ENCODE measurements at regions not wholly inside any gene's neighbourhood (a gene's known extent, or its start where the extent isn't known, plus 50 kb on each side); places are given as distances from the start of the nearest gene placed in this dataset.

DNA sequence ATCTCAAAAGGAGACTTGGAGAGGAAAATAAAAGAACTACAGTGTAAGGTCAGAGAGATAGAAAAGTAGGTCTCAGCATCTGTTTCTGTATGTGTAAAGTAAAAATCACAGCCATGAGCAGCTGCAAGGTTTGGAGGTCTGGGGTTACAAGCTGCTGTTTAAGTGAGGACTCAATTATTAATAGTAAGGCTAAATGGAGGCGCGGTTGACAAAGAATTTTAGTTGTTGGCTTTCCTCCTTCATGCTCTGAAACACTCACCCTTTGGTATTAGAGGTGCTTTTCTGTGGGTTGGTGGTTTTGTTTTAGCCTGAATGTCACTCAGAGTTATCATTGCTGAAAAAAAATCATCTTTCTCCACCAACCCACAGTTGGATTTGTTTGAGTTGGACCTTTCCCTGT, 59.8 kb upstream of the HAO2 start:
- no peak for DNase-seq

DNA sequence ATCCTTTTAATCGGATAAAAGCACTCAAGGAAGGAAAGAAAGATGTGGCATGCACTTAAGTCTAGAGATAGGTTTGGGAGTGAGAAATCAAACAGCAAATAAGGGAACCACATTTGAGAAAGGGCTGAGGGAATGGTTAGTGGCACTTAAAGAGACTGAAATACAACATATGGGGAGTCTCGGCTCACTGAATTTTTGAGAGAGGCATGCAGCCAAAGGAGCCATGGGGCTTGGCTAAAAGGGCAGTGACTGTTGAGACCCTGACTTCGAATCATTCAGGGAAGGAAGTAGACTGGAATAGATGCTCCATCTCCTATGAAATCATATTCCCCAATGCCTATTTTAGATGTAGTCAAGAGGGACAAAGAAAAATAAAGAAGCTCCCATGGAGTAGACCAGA, 58.3 kb upstream of the HAO2 start:
- no peak for DNase-seq

DNA sequence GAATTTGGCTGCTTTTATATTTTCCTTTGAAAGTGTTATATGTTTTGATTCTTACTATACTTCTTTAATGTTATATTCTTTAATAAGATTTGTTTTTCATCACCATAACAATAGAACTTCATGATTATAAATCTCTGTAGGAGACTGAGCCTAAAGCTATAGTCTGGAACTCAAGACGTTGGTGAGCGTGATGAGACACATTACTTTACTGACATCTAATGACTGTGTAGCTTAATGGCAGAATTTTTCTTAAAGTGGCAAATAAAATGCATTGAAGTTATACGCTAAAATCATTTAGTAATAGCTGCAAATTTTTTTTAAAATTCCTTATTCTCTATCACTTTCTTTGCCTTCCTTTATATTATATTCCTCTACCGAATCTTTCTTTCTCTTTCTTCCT, 56.1 kb upstream of the HAO2 start:
- no peak for DNase-seq

DNA sequence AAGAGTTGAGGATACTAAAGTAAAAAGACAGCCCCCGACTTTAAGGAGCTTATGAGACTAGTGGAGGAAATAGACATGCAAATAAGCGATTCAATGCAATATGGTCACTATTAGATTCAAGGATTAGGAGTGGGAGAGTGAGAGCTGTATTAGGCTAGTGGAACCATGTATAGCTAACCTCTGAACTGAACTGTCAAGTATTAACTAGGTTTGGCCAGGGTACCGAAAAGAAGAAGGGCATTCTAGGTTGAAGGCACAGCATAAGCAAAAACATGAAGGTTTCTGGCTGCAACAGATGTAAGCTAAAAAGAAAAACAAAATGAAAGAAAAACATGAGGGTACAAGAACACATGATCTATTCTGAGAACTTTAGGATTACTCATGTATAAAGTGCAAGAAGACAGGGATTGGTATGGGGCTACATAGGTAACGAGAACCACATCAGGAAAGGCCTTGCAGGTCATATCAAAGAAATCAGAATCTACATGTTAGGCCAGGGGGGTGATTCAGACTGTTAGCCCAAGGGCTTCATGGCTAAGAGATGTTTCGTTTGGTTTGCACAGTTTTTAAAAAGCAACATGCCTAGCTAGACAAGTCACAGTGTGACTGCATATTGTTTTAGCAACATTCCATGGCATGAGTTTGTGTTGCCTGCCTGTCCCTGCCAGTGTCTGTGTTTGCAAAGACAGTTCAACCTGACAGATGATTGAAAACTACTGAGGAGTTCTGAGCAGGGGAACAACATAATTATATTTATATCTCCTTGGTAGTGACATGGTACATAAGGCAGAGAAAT, 54.4 kb upstream of the HAO2 start:
- DNase-seq, result no peak

DNA sequence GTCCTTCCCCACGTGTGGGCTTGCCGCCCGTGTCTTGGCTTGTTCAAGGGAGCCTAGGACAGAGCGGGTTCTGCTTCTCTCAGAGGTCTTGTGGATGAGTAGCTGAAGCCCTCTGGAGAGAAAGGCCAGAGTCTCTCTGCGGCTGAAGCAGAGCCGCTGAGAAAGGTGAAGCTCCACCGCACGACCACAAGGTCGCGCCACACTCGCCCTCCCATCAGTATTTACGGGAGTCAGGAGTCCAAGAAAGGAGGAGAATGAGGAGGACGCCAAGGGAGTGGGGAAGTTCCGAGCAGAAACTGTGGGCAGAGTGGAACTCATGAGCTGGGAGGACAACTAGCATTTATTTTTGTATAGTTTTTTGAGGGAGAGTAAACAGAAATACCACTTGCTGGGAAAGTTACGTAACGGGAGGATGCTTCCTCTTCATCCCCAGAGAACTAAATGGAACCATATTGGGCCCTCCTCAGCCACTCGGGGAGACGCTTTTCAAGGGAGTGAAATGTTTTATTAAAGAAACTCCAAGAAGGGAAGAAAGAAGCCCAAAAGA, 51.6 kb upstream of the HAO2 start:
- no peak for DNase-seq

DNA sequence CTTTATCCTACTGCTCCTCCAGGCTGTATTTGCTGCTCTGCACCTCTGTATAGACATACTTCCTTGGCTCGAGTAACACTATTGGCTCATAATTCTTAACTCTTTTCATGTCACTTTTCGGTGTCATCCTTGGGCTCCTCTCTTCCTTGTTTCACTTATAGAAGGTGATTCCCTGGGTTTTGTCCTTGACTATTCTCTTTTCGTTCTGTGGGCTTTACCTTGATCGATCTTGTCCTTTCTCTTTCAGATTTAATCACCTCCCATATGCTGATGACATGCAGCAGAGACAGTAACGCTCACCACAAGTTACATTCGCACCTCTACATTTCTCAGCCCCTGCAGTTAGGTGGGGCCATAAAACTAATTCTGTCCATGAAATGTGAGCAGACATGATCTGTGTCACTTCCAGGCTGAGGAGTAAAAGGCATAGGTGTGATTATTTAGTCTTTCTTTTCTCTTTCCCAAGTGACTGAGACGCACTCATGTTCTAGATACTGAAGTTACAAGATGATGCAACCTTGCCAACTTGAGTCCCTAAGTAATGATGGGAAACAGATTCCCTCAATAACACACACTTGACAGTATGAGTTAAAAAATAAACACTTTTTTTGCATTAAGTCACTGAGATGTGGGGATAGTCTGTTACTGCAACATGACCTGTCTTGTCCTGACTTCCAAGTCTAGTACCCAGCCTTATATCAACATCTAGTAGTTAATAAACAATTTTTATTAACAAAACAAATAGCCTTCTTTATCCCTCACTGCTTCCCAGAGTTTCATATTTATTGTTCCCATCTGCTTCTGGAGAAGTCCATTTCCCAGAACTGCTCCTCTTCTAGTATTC, 49.9 kb upstream of the HAO2 start:
- DNase-seq, result no peak

Measured in right kidney (tissue), 1 donor.